Fibroblast of lung (primary cell): ENCODE measurements at regions not wholly inside any gene's neighbourhood (a gene's known extent, or its start where the extent isn't known, plus 50 kb on each side); places are given as distances from the start of the nearest gene placed in this dataset.

Experiments used
- CTCF ChIP-seq, 2 donors: IDR thresholded peaks in 1 of 2; conservative IDR thresholded peaks in 1 of 2; 1 replicate in 1 of 2; 2 replicates in 1 of 2; pipeline ENCODE4 v1.5.1; 2011 to 2012; ENCODE audit warnings: low read length in 2 of 2, control low read depth in 1 of 2, inconsistent platforms in 1 of 2, low read depth in 1 of 2, mild to moderate bottlenecking in 1 of 2
- EZH2 ChIP-seq: IDR thresholded peaks from 2 replicates; pipeline ENCODE4 v1.5.1; 2012; ENCODE audit warnings: low read length, control low read depth, mild to moderate bottlenecking; ENCODE audit errors: missing control alignments

DNA sequence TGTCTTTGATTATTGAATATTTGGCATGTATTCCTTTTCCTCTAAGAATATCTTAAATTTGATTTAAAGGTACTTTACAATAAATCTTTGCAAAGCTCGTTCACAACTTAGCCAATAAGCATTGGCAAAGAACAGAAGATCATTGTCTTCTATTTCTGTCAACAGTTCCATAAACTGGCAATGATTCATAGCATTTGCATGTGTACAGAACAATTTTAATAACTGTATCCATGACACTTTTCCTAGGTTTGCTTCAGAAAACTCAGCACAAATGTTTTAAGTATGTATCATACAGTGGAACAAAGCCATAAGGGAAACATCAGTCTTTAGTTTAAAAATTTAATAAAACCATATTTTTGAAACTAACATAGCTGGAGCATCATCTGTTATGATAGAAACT is 462.7 kb upstream of the RPS6KA3 start:
- TF ChIP-seq CTCF (conservative IDR thresholded peaks at IDR 0.05 in 1 of 2, IDR thresholded peaks at IDR 0.05 in 1 of 2; ENCODE audit: low read depth in 1 of 2, low read length in 2 of 2) (no peak), EZH2 (no peak)
